ENCODE measurements at regions not wholly inside any gene's neighbourhood (a gene's known extent, or its start where the extent isn't known, plus 50 kb on each side); places are given as distances from the start of the nearest gene placed in this dataset.

DNA sequence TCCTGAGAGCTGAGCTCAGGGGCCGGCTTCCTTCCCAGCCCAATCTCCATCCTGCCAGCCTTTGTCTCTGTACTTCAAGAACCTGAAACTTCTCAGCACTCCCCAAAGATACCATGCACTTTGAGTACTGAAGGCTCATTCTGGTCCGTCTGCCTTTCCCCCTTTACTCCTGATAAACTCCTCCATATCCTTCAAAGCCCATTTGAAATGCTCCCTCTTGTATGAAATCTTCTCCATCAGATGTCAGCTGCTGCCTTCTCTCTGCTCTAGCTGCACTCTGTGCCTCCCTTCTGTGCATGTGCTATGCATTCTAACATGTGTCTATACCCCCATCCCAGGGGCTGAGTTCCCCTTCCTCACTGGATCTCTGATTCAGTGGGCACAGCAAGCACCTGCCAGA, 52.1 kb downstream of the PITPNM2 start:
- Histone ChIP-seq H4K8ac (replicated peaks; ENCODE audit: insufficient read length, low read depth, low read length) (no peak overlapping the region), H4K20me1 (ENCODE audit: control insufficient read depth, insufficient read depth, insufficient read length) (no peaks in the 10 kb centered on the region), H3K56ac (ENCODE audit: insufficient read length, low read depth, low read length) (no peak overlapping the region), H3K27me3 (ENCODE audit: insufficient read depth, low read length) (no peaks in the 10 kb centered on the region), H3K23me2 (ENCODE audit: insufficient read length, low read depth, low read length, poor library complexity, severe bottlenecking) (no peaks in the 10 kb centered on the region), H2BK20ac (ENCODE audit: low read depth, low read length, poor library complexity, severe bottlenecking) (no peak overlapping the region), H3K23ac (ENCODE audit: insufficient read length, low read depth, low read length) (no peak overlapping the region), H3K4ac (ENCODE audit: low read depth, low read length) (no peak overlapping the region), H3K27ac (ENCODE audit: insufficient read length, low read depth, low read length) (no peak overlapping the region), H3K4me1 (ENCODE audit: insufficient read depth, low read length) (peaks cover 7% of the 10 kb centered on the region; the same call in 1 of the 2 replicates), H3K79me1 (ENCODE audit: insufficient read depth, low read depth, low read length, poor library complexity, severe bottlenecking) (no peaks in the 10 kb centered on the region), H3K18ac (ENCODE audit: insufficient read length, low read depth, low read length) (no peak overlapping the region), H2BK15ac (ENCODE audit: low read depth, low read length) (no peak overlapping the region), H2AFZ (ENCODE audit: low read length) (no peak overlapping the region), H2BK5ac (ENCODE audit: insufficient read length, low read length) (no peak overlapping the region), H4K5ac (ENCODE audit: insufficient read length, low read depth, low read length) (no peak overlapping the region), H2AK5ac (ENCODE audit: insufficient read length, low read length) (no peak overlapping the region), H2BK12ac (ENCODE audit: insufficient read length, low read depth, low read length) (no peak overlapping the region), H3K9me3 (ENCODE audit: control insufficient read depth, low read depth, low read length) (no peaks in the 10 kb centered on the region), H4K91ac (ENCODE audit: insufficient read length, low read depth, low read length) (no peak overlapping the region), H3K79me2 (ENCODE audit: insufficient read depth, low read length) (no peaks in the 10 kb centered on the region), H3T11ph (ENCODE audit: low read length) (no peak overlapping the region), H3K14ac (ENCODE audit: insufficient read depth, low read length) (no peak overlapping the region), H2BK120ac (ENCODE audit: low read depth, low read length, poor library complexity, severe bottlenecking) (no peak overlapping the region), H3K4me2 (ENCODE audit: insufficient read depth, insufficient read length, low read length) (no peak overlapping the region), H3K9ac (ENCODE audit: extremely low read depth, insufficient read length, low read length) (no peak overlapping the region)
- no peak for DNase-seq
- H3K27me3 Mint-ChIP-seq (ENCODE audit: low read depth) = peaks cover 2% of the 10 kb centered on the region; the same call in 1 of the 2 replicates
- WGBS (ENCODE audit: extremely low coverage, insufficient read length, low lambda C conversion rate) = no CpG with 5 or more reads among the region's 2 CpGs
- TF ChIP-seq, protein P1, sequence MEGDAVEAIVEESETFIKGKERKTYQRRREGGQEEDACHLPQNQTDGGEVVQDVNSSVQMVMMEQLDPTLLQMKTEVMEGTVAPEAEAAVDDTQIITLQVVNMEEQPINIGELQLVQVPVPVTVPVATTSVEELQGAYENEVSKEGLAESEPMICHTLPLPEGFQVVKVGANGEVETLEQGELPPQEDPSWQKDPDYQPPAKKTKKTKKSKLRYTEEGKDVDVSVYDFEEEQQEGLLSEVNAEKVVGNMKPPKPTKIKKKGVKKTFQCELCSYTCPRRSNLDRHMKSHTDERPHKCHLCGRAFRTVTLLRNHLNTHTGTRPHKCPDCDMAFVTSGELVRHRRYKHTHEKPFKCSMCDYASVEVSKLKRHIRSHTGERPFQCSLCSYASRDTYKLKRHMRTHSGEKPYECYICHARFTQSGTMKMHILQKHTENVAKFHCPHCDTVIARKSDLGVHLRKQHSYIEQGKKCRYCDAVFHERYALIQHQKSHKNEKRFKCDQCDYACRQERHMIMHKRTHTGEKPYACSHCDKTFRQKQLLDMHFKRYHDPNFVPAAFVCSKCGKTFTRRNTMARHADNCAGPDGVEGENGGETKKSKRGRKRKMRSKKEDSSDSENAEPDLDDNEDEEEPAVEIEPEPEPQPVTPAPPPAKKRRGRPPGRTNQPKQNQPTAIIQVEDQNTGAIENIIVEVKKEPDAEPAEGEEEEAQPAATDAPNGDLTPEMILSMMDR (conservative IDR thresholded peaks at IDR 0.05) = no peak
- H3K9me3 Mint-ChIP-seq = no peaks in the 10 kb centered on the region; a peak in 1 of 5 replicates
- H3K4me1 Mint-ChIP-seq = peaks cover 24 to 25% of the 10 kb centered on the region in 2 experiments
- no peak overlapping the region for H3K4me3 Mint-ChIP-seq
- H3K27ac Mint-ChIP-seq = no peak overlapping the region
- H3K36me3 Mint-ChIP-seq (ENCODE audit: insufficient read depth in 1 of 3, low read depth in 3 of 3) = no peaks in the 10 kb centered on the region; a peak in 1 of 7 replicates
